Astrocyte of the spinal cord (primary cell): ENCODE measurements at regions not wholly inside any gene's neighbourhood (a gene's known extent, or its start where the extent isn't known, plus 50 kb on each side); places are given as distances from the start of the nearest gene placed in this dataset.

Experiments
- DNase-seq: peaks from one replicate; pipeline ENCODE4 v3.0.0; 2011; ENCODE audit warnings: low read depth, low spot score
- H3K4me3 ChIP-seq: 2 replicates; pipeline ENCODE4 v1.5.1; 2011; ENCODE audit warnings: low read depth, mild to moderate bottlenecking, low read length, moderate library complexity
- CTCF ChIP-seq: IDR thresholded peaks from 2 replicates; pipeline ENCODE4 v1.5.1; 2012; ENCODE audit warnings: low read depth, mild to moderate bottlenecking, low read length, inconsistent platforms
- in situ Hi-C: cut with HindIII; loops from 2 replicates; pipeline ENCODE4 v1.10.0; 2017; ENCODE audit warnings: low sequenced_read_pairs

- DNase-seq, result no peak
- no peak overlapping the region for H3K4me3 ChIP-seq
- no peak for TF ChIP-seq CTCF
- in situ Hi-C loops, result no loop called here
Observed at GRCh38 chr7:18123508-18124239, 96.0 kb upstream of the PRPS1L1 start.

GRCh38 chr7:18125476-18125875 lies 97.8 kb upstream of the PRPS1L1 start:
- in situ Hi-C loops, result no loop called here
- TF ChIP-seq CTCF, result no peak
- DNase-seq, result no peak
- H3K4me3 ChIP-seq, result no peak overlapping the region

DNA sequence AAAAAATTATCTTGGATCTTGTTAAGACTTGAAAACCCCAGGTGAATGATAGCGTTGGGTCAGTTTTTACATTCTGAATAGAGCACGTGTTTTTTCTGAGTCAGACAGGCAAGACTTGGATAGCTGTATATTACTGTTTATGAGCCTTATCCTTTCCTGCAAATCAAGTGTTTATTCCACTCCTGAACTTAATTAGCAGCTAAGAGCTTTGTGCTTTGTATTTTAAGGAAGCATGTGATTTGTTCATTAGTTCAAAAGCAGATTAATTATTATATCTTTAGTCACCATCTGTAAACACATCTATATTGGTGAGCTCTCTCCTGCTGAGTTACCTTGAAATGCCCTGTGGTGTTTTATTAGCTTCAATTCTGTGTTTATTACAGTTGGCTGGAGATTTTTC lies 98.6 kb upstream of the PRPS1L1 start:
- no peak for DNase-seq
- in situ Hi-C loops, result no loop called here
- TF ChIP-seq CTCF, result no peak
- H3K4me3 ChIP-seq, result no peak overlapping the region

DNA sequence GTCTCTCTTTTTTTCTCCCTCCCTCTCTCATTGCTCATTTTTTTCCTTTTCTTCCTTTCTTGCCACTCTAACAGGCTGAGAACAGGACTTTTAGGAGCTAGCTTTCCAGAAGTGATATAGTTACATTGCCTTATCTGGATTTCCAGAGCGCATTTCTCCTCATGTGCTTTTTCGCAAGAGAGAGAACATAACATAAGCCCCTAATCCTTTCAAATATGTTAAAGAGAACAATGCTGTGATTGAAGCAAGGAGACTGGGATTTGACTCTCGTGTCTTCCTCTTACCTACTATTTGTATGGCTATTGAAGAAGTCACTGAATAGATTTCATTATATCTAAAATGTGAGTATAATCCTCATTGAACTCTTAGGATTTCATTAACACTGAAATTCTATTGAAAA lies 101.2 kb upstream of the PRPS1L1 start:
- in situ Hi-C loops, result no loop called here
- TF ChIP-seq CTCF, result no peak
- no peak for DNase-seq
- no peak overlapping the region for H3K4me3 ChIP-seq

- in situ Hi-C loops, result no loop called here
- no peak for DNase-seq
- TF ChIP-seq CTCF, result no peak
- H3K4me3 ChIP-seq, result no peak overlapping the region
Observed at GRCh38 chr7:18132811-18133210, 105.2 kb upstream of the PRPS1L1 start.

DNA sequence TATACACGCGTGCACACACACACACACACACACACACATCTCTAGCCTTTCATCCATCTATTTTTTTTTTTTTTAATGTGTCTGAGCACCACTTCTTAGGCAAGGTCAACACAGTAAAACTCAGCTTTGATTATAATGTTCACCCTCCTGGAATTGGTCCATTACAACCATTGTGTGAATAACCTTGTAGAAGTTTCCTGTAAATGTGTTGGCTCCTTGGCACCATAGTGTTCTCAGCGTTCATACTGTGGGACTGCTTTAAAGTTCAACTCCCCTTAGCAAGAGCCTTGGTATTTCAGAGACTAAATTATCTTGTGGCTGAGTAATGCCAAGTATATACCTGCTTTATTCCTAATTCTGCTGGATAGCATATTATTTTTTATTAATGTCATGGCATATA lies 106.3 kb upstream of the PRPS1L1 start:
- H3K4me3 ChIP-seq, result no peak overlapping the region
- in situ Hi-C loops, result no loop called here
- DNase-seq, result no peak
- no peak for TF ChIP-seq CTCF

DNA sequence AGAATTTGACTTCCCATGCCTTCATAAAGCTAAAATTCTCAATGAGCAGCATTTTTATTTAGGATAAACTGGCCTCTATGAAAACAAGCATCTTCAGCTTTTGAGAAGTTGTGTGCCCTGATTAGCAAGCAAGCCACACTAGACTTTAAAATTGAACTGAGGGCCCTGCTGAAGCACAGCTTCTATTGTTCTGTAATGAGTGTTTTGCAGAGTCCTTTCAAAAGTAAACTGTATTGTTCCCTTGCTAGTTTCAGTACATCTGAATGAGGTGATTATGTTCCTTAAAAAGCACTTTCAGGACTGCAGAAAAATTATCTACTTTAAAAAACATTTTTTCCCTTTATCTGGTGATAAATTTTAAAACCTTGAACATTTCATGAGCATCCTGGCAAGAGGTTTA lies 113.3 kb upstream of the PRPS1L1 start:
- H3K4me3 ChIP-seq, result no peak overlapping the region
- TF ChIP-seq CTCF, result no peak
- no peak for DNase-seq
- in situ Hi-C loops, result no loop called here
